Type B pancreatic cell (in vitro differentiated cells): ENCODE measurements at regions not wholly inside any gene's neighbourhood (a gene's known extent, or its start where the extent isn't known, plus 50 kb on each side); places are given as distances from the start of the nearest gene placed in this dataset.

ENCODE experiments used
- DNase-seq: peaks from one replicate; pipeline ENCODE4 v3.0.0; 2021; ENCODE audit warnings: mixed read lengths; ENCODE audit not compliant: unreplicated experiment; ENCODE audit errors: extremely low spot score
- H3K27ac Mint-ChIP-seq: 2 replicates; pipeline ENCODE4 v1.8.0; 2021; ENCODE audit warnings: mild to moderate bottlenecking, mixed read lengths
- H3K27me3 Mint-ChIP-seq: 2 replicates; pipeline ENCODE4 v1.8.0; 2021; ENCODE audit warnings: mixed read lengths
- H3K36me3 Mint-ChIP-seq: 2 replicates; pipeline ENCODE4 v1.8.0; 2021; ENCODE audit warnings: mixed read lengths
- H3K4me1 Mint-ChIP-seq: one replicate; pipeline ENCODE4 v1.8.0; 2021; ENCODE audit warnings: mixed read lengths; ENCODE audit not compliant: unreplicated experiment
- H3K4me3 Mint-ChIP-seq: 2 replicates; pipeline ENCODE4 v1.8.0; 2021; ENCODE audit warnings: mild to moderate bottlenecking, mixed read lengths
- H3K9me3 Mint-ChIP-seq: 2 replicates; pipeline ENCODE4 v1.8.0; 2021; ENCODE audit warnings: mixed read lengths
- CTCF ChIP-seq: fragments of 200-600 bp; sonication (generic); conservative IDR thresholded peaks from 2 replicates; pipeline ENCODE4 v1.5.0; 2021; ENCODE audit warnings: antibody characterized with exemption, mild to moderate bottlenecking

- H3K4me1 Mint-ChIP-seq = peaks cover 23% of the 10 kb centered on the region
- TF ChIP-seq CTCF = no peak
- peaks cover 27% of the 10 kb centered on the region for H3K27me3 Mint-ChIP-seq
- no peaks in the 10 kb centered on the region for H3K36me3 Mint-ChIP-seq
- peaks cover 3% of the 10 kb centered on the region for H3K9me3 Mint-ChIP-seq
- no peak for DNase-seq
- no peak overlapping the region for H3K27ac Mint-ChIP-seq
- H3K4me3 Mint-ChIP-seq = no peak overlapping the region
These were observed 131.2 kb downstream of the IRF8 start for GRCh38 chr16:86030116-86030515.

- Mint-ChIP-seq H3K9me3 (no peaks in the 10 kb centered on the region), H3K27me3 (peaks cover 27% of the 10 kb centered on the region), H3K36me3 (no peaks in the 10 kb centered on the region), H3K4me1 (peaks cover 23% of the 10 kb centered on the region), H3K4me3 (no peak overlapping the region), H3K27ac (no peak overlapping the region)
- no peak for DNase-seq
- TF ChIP-seq CTCF = no peak
These were observed 132.2 kb downstream of the IRF8 start for GRCh38 chr16:86031141-86031678.

DNA sequence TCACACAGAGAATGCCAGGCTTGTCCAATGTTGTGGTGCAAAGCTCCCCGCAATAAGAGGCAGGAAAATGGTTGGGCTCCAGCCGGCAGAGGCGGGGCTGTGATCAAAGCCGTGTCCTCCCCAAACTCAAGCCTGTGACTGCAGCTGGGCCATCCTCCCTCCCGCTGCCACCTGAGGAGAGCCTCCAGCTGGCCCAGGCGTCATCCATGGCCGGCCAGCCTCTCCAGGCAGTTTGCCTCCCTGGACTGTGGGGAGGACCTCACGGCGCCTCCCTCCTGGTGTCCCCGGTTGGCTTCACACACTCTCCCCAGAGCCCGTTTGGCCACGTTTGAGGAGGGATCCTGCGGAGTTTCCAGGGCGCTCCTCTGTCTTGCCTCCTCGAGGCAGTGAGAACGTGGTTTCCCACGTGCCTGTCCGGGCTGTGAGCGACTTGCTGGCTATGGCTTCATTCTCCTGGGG is 134.1 kb downstream of the IRF8 start:
- DNase-seq = no peak
- Mint-ChIP-seq H3K9me3 (no peaks in the 10 kb centered on the region), H3K27ac (no peak overlapping the region)

GRCh38 chr16:86033971-86034370 is 135.0 kb downstream of the IRF8 start:
- DNase-seq = no peak
- Mint-ChIP-seq H3K27me3 (peaks cover 17% of the 10 kb centered on the region), H3K4me1 (peaks cover 17% of the 10 kb centered on the region), H3K9me3 (no peaks in the 10 kb centered on the region), H3K27ac (no peak overlapping the region), H3K4me3 (no peak overlapping the region), H3K36me3 (no peaks in the 10 kb centered on the region)
- TF ChIP-seq CTCF = no peak

More for the DNA sequence above, 134.1 kb downstream of the IRF8 start:
- no peak for TF ChIP-seq CTCF
- Mint-ChIP-seq H3K4me1 (peaks cover 17% of the 10 kb centered on the region), H3K4me3 (no peak overlapping the region), H3K27me3 (peaks cover 20% of the 10 kb centered on the region), H3K36me3 (no peaks in the 10 kb centered on the region)

DNA sequence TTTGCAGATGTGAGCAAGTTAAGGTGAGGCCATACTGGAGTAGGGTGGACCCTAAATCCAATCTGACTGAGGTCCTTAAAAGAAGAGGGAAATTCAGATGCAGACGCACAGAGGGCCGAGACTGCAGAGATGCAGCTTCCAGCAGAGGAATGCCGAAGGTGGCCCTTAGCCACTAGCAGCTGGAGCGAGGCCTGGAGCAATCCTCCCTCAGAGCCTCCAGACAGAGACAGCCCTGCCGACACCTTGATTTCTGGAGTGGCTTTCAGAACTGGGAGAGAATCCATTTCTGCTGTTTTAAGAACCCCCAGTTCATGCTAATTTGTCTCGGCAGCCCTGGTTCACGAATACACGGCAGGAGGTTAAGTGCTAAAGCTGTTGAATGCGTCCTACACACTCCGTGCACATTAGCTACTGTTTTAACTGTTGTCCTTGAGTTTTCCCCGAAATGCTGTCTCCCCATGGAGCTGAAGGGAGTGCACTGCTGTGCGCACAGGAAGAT is 135.5 kb downstream of the IRF8 start:
- TF ChIP-seq CTCF = no peak
- peaks cover 20% of the 10 kb centered on the region for H3K27me3 Mint-ChIP-seq
- H3K27ac Mint-ChIP-seq = no peak overlapping the region
- no peak overlapping the region for H3K4me3 Mint-ChIP-seq
- H3K36me3 Mint-ChIP-seq = no peaks in the 10 kb centered on the region
- DNase-seq = no peak
- H3K4me1 Mint-ChIP-seq = peaks cover 17% of the 10 kb centered on the region
- no peaks in the 10 kb centered on the region for H3K9me3 Mint-ChIP-seq
